ENCODE measurements at regions not wholly inside any gene's neighbourhood (a gene's known extent, or its start where the extent isn't known, plus 50 kb on each side); places are given as distances from the start of the nearest gene placed in this dataset.

GRCh38 chr2:176508374-176508773 lies 239.1 kb downstream of the MTX2 start:
- TF ChIP-seq, protein P1, sequence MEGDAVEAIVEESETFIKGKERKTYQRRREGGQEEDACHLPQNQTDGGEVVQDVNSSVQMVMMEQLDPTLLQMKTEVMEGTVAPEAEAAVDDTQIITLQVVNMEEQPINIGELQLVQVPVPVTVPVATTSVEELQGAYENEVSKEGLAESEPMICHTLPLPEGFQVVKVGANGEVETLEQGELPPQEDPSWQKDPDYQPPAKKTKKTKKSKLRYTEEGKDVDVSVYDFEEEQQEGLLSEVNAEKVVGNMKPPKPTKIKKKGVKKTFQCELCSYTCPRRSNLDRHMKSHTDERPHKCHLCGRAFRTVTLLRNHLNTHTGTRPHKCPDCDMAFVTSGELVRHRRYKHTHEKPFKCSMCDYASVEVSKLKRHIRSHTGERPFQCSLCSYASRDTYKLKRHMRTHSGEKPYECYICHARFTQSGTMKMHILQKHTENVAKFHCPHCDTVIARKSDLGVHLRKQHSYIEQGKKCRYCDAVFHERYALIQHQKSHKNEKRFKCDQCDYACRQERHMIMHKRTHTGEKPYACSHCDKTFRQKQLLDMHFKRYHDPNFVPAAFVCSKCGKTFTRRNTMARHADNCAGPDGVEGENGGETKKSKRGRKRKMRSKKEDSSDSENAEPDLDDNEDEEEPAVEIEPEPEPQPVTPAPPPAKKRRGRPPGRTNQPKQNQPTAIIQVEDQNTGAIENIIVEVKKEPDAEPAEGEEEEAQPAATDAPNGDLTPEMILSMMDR (IDR thresholded peaks at IDR 0.05): no peak
- TF ChIP-seq POLR2A (IDR thresholded peaks at IDR 0.05) (no peak), EP300 (IDR thresholded peaks at IDR 0.05) (no peak)
